ENCODE measurements at regions not wholly inside any gene's neighbourhood (a gene's known extent, or its start where the extent isn't known, plus 50 kb on each side); places are given as distances from the start of the nearest gene placed in this dataset.

GRCh38 chr6:181049-181654 lies 111.1 kb upstream of the DUSP22 start:
- no peak for DNase-seq

GRCh38 chr6:183668-184067 lies 108.6 kb upstream of the DUSP22 start:
- no peak for DNase-seq

- no peak for DNase-seq
These were observed 108.1 kb upstream of the DUSP22 start for GRCh38 chr6:184161-184700.

GRCh38 chr6:186340-186965 lies 105.8 kb upstream of the DUSP22 start:
- no peak for DNase-seq

GRCh38 chr6:187210-187861 lies 105.0 kb upstream of the DUSP22 start:
- no peak for DNase-seq

GRCh38 chr6:188821-189655 lies 103.2 kb upstream of the DUSP22 start:
- DNase-seq: peak; percentile 95

- DNase-seq: no peak
These were observed 102.6 kb upstream of the DUSP22 start for GRCh38 chr6:189676-190075.

GRCh38 chr6:190596-191395 lies 101.5 kb upstream of the DUSP22 start:
- no peak for DNase-seq

- no peak for DNase-seq
These were observed 100.6 kb upstream of the DUSP22 start for GRCh38 chr6:191487-192312.

GRCh38 chr6:192313-192664 lies 100.0 kb upstream of the DUSP22 start:
- DNase-seq: no peak

- DNase-seq: no peak
These were observed 99.1 kb upstream of the DUSP22 start for GRCh38 chr6:193180-193579.

GRCh38 chr6:193773-194310 lies 98.4 kb upstream of the DUSP22 start:
- no peak for DNase-seq

GRCh38 chr6:195861-196360 lies 96.4 kb upstream of the DUSP22 start:
- DNase-seq: no peak

GRCh38 chr6:196543-196942 lies 95.7 kb upstream of the DUSP22 start:
- no peak for DNase-seq

- no peak for DNase-seq
These were observed 88.6 kb upstream of the DUSP22 start for GRCh38 chr6:203661-204060.

GRCh38 chr6:206264-206663 lies 86.0 kb upstream of the DUSP22 start:
- DNase-seq: no peak

GRCh38 chr6:208364-208763 lies 83.9 kb upstream of the DUSP22 start:
- no peak for DNase-seq

- DNase-seq: no peak
These were observed 83.3 kb upstream of the DUSP22 start for GRCh38 chr6:208938-209337.

GRCh38 chr6:209432-210103 lies 82.7 kb upstream of the DUSP22 start:
- no peak for DNase-seq

- no peak for DNase-seq
These were observed 82.2 kb upstream of the DUSP22 start for GRCh38 chr6:210104-210456.

Data from 8988T (cell line).